ENCODE measurements at regions not wholly inside any gene's neighbourhood (a gene's known extent, or its start where the extent isn't known, plus 50 kb on each side); places are given as distances from the start of the nearest gene placed in this dataset.

DNA sequence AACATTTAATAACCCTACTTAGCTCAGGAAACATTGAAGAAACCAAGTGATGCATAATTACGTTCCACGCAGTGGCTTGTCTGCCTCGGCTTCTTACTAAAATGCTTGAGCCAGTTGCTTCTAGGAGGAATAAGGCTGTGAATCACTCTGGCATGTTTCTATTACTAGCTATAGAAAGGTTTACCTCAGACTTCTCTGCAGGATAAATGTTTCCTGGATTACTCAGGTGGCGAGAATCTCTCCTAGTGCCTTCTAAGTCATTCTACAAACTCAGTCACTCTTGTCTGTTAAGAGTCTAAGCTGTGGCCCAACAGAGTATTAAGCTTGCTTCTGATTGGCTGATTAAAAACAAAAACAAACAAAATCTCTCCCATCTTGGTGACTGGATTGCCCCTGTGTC lies 92.0 kb upstream of the RALGPS2 start:
- Histone ChIP-seq H4K20me1 (ENCODE audit: low read depth, low read length) (no peaks in the 10 kb centered on the region), H3K4me3 (ENCODE audit: insufficient read depth, low read length, poor library complexity, severe bottlenecking) (no peak overlapping the region), H3K27ac (ENCODE audit: low read depth, low read length) (no peak overlapping the region), H3K9me2 (replicated peaks; ENCODE audit: insufficient read depth, low read length) (no peaks in the 10 kb centered on the region), H3K79me2 (ENCODE audit: insufficient read depth, low read length) (no peaks in the 10 kb centered on the region), H3K36me3 (ENCODE audit: low read length) (no peaks in the 10 kb centered on the region), H2AFZ (ENCODE audit: low read depth, low read length, severe bottlenecking) (no peak overlapping the region), H3K9ac (ENCODE audit: low read length) (no peak overlapping the region), H3K27me3 (ENCODE audit: low read length) (no peaks in the 10 kb centered on the region), H3K9me3 (ENCODE audit: insufficient read depth, low read length) (no peaks in the 10 kb centered on the region), H3K4me2 (ENCODE audit: low read depth, low read length, poor library complexity, severe bottlenecking) (no peak overlapping the region), H3F3A (ENCODE audit: insufficient read depth) (no peaks in the 10 kb centered on the region)
- TF ChIP-seq, protein P1, sequence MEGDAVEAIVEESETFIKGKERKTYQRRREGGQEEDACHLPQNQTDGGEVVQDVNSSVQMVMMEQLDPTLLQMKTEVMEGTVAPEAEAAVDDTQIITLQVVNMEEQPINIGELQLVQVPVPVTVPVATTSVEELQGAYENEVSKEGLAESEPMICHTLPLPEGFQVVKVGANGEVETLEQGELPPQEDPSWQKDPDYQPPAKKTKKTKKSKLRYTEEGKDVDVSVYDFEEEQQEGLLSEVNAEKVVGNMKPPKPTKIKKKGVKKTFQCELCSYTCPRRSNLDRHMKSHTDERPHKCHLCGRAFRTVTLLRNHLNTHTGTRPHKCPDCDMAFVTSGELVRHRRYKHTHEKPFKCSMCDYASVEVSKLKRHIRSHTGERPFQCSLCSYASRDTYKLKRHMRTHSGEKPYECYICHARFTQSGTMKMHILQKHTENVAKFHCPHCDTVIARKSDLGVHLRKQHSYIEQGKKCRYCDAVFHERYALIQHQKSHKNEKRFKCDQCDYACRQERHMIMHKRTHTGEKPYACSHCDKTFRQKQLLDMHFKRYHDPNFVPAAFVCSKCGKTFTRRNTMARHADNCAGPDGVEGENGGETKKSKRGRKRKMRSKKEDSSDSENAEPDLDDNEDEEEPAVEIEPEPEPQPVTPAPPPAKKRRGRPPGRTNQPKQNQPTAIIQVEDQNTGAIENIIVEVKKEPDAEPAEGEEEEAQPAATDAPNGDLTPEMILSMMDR (IDR thresholded peaks at IDR 0.05; ENCODE audit: insufficient read depth, low read length, poor library complexity, severe bottlenecking), result no peak
- TF ChIP-seq EZH2phosphoT487 (conservative IDR thresholded peaks at IDR 0.05; ENCODE audit: low read length), result no peak

DNA sequence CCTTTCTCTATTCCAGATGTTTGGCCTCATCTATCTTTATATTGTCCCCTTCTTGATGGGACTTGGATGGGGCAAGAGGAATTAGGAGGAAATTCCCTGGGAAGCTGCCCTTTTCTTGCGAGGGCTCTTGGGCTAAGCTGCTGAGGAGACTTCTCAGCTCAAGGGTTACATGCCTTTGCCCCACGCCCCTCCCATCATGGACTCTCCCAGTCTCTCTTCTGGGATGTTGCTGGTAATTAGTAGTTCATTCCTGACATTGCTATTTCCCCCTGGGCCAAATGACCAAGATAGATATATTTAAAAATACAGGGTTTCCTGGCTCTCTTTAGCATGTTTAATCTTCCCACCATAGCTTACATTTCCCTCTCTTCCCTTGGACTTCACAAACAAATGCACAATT lies 90.6 kb upstream of the RALGPS2 start:
- Histone ChIP-seq H3K9ac (ENCODE audit: low read length) (no peak overlapping the region), H3K9me3 (ENCODE audit: insufficient read depth, low read length) (no peaks in the 10 kb centered on the region), H3K27me3 (ENCODE audit: low read length) (no peaks in the 10 kb centered on the region), H3K4me2 (ENCODE audit: low read depth, low read length, poor library complexity, severe bottlenecking) (no peak overlapping the region), H3F3A (ENCODE audit: insufficient read depth) (no peaks in the 10 kb centered on the region), H3K9me2 (replicated peaks; ENCODE audit: insufficient read depth, low read length) (no peaks in the 10 kb centered on the region), H3K27ac (ENCODE audit: low read depth, low read length) (no peak overlapping the region), H4K20me1 (ENCODE audit: low read depth, low read length) (no peaks in the 10 kb centered on the region), H3K4me3 (ENCODE audit: insufficient read depth, low read length, poor library complexity, severe bottlenecking) (no peak overlapping the region), H3K36me3 (ENCODE audit: low read length) (no peaks in the 10 kb centered on the region), H2AFZ (ENCODE audit: low read depth, low read length, severe bottlenecking) (no peak overlapping the region), H3K79me2 (ENCODE audit: insufficient read depth, low read length) (no peaks in the 10 kb centered on the region)
- no peak for TF ChIP-seq EZH2phosphoT487 (conservative IDR thresholded peaks at IDR 0.05; ENCODE audit: low read length)
- TF ChIP-seq, protein P1 (IDR thresholded peaks at IDR 0.05; ENCODE audit: insufficient read depth, low read length, poor library complexity, severe bottlenecking), result no peak

DNA sequence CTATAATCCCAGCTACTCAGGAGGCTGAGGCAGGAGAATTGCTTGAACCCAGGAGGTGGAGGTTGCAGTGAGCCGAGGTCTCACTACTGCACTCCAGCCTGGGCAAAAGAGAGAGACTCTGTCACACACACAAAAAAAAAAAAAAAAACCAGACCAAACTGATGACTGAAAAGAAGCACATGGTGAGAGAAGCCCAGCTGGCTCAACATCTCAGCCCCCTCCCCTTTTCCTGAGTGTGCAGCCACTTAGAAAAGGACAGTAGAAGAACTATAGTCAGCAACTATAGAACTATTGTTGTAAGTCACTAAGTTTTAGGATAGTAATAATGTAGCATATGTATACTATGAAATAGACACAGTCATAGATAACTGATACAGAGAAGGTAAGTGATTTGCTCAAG lies 87.2 kb upstream of the RALGPS2 start:
- TF ChIP-seq, protein P1 (IDR thresholded peaks at IDR 0.05; ENCODE audit: insufficient read depth, low read length, poor library complexity, severe bottlenecking), result no peak
- no peak for TF ChIP-seq EZH2phosphoT487 (conservative IDR thresholded peaks at IDR 0.05; ENCODE audit: low read length)
- Histone ChIP-seq H3K9ac (ENCODE audit: low read length) (no peak overlapping the region), H2AFZ (ENCODE audit: low read depth, low read length, severe bottlenecking) (no peak overlapping the region), H4K20me1 (ENCODE audit: low read depth, low read length) (no peaks in the 10 kb centered on the region), H3K79me2 (ENCODE audit: insufficient read depth, low read length) (no peaks in the 10 kb centered on the region), H3K9me3 (ENCODE audit: insufficient read depth, low read length) (no peaks in the 10 kb centered on the region), H3K4me2 (ENCODE audit: low read depth, low read length, poor library complexity, severe bottlenecking) (no peak overlapping the region), H3K27ac (ENCODE audit: low read depth, low read length) (no peak overlapping the region), H3F3A (ENCODE audit: insufficient read depth) (no peaks in the 10 kb centered on the region), H3K4me3 (ENCODE audit: insufficient read depth, low read length, poor library complexity, severe bottlenecking) (no peak overlapping the region), H3K27me3 (ENCODE audit: low read length) (no peaks in the 10 kb centered on the region), H3K9me2 (replicated peaks; ENCODE audit: insufficient read depth, low read length) (no peaks in the 10 kb centered on the region), H3K36me3 (ENCODE audit: low read length) (no peaks in the 10 kb centered on the region)

Data from SU-DHL-6 (cell line).